ENCODE measurements at regions not wholly inside any gene's neighbourhood (a gene's known extent, or its start where the extent isn't known, plus 50 kb on each side); places are given as distances from the start of the nearest gene placed in this dataset.

DNA sequence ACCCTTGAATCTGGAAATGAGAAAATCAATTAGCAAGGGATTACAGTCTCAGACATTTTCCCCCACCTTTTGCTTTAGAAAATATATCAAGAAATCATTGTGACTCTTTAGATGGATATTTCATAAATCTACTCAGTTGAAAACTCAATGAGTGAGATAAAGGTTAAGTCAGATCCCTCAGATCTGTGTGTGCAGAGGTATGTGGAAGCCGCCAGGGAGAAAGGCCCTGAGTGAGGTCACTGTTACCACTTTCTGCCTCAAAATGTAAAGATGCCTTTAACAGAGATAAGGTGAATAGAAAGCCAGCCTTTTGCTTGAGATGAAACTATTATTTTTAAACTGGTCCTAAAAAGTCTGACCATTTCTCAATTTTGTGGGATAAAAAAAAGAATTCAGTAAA, 225.6 kb upstream of the HES1 start:
- Mint-ChIP-seq H3K4me3 (no peak overlapping the region), H3K36me3 (peaks cover 3% of the 10 kb centered on the region), H3K27me3 (no peaks in the 10 kb centered on the region), H3K4me1 (ENCODE audit: unreplicated experiment) (peaks cover 52% of the 10 kb centered on the region), H3K27ac (no peak overlapping the region), H3K9me3 (peaks cover 13% of the 10 kb centered on the region)
- no peak for DNase-seq (ENCODE audit: extremely low spot score, unreplicated experiment)
- TF ChIP-seq, protein P1, sequence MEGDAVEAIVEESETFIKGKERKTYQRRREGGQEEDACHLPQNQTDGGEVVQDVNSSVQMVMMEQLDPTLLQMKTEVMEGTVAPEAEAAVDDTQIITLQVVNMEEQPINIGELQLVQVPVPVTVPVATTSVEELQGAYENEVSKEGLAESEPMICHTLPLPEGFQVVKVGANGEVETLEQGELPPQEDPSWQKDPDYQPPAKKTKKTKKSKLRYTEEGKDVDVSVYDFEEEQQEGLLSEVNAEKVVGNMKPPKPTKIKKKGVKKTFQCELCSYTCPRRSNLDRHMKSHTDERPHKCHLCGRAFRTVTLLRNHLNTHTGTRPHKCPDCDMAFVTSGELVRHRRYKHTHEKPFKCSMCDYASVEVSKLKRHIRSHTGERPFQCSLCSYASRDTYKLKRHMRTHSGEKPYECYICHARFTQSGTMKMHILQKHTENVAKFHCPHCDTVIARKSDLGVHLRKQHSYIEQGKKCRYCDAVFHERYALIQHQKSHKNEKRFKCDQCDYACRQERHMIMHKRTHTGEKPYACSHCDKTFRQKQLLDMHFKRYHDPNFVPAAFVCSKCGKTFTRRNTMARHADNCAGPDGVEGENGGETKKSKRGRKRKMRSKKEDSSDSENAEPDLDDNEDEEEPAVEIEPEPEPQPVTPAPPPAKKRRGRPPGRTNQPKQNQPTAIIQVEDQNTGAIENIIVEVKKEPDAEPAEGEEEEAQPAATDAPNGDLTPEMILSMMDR (conservative IDR thresholded peaks at IDR 0.05) = no peak

DNA sequence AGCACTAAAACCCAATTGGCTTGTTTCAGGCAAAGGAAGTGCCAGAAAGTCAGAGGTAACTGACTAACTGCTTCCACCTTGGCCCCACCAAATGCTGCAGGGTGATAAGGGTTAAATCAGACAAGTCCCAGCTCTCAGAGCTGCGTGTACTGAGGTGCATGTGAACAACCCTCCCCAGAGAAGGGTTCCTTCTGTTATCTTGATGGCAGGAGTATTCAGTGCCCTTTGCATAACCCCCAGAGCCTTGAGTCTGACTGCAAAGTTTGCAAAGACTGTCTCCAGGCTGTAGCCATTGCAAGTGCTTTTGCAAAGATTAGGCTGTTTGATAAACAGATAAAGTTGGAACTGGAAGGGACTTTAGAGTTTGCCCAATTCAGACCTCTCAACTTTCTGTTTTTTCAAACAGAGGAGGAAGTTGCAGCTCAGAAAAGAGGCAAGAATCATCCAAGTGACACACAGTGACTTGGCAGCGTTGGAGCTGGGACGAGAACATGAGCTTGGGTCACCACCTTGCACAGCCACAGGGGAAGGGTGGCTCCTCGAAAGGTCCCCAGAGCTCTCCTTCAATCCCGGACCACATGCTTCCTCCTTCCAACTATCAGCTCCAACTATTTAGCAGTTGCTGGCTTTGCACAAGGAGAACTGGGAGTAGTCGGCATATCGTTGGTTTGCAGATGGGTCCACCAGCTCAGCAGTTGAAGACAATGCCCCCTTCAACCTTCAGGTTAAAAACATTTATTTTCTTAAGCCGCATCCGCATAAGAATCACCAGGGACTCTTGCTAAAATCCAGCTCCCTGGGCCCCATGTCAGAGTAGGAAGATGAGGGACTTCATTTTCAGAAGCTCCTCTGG, 224.8 kb upstream of the HES1 start:
- peak overlapping the region; percentile 74 for H3K27ac Mint-ChIP-seq
- H3K4me1 Mint-ChIP-seq (ENCODE audit: unreplicated experiment) = peaks cover 54% of the 10 kb centered on the region
- no peaks in the 10 kb centered on the region for H3K27me3 Mint-ChIP-seq
- peaks cover 3% of the 10 kb centered on the region for H3K36me3 Mint-ChIP-seq
- H3K9me3 Mint-ChIP-seq = peaks cover 13% of the 10 kb centered on the region
- TF ChIP-seq, protein P1 (conservative IDR thresholded peaks at IDR 0.05) = no peak
- no peak overlapping the region for H3K4me3 Mint-ChIP-seq
- no peak for DNase-seq (ENCODE audit: extremely low spot score, unreplicated experiment)

DNA sequence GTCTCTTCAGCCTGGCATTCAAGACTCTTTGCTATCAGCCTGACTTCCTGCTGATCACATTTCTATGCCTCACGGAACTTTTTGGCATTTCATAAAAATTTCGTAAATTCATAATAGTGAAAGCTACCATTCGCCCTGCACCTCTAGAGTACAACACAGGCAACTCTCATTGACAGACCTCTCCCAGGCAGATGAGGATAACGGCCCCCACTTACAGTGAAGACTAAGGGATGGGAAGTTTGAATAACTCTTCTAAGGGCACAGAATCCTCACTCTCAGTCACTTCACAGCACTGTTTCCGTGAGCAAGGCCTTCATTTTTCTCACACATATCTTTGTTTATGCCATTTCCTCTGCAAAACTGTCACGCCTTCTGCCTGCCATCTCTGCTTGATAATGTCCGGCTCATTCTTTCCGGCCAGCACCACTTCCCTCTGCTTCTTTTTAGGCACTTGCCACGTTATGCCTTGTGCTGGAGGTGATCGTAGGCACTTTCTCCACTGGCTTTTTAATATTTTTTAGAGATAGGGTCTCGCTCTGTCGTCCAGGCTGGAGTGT, 224.1 kb upstream of the HES1 start:
- Mint-ChIP-seq H3K27ac (peak overlapping the region; percentile 26), H3K9me3 (peaks cover 13% of the 10 kb centered on the region), H3K36me3 (peaks cover 3% of the 10 kb centered on the region), H3K27me3 (no peaks in the 10 kb centered on the region), H3K4me1 (ENCODE audit: unreplicated experiment) (peaks cover 58% of the 10 kb centered on the region), H3K4me3 (peak overlapping the region; percentile 54)
- TF ChIP-seq, protein P1 (conservative IDR thresholded peaks at IDR 0.05) = no peak
- no peak for DNase-seq (ENCODE audit: extremely low spot score, unreplicated experiment)

DNA sequence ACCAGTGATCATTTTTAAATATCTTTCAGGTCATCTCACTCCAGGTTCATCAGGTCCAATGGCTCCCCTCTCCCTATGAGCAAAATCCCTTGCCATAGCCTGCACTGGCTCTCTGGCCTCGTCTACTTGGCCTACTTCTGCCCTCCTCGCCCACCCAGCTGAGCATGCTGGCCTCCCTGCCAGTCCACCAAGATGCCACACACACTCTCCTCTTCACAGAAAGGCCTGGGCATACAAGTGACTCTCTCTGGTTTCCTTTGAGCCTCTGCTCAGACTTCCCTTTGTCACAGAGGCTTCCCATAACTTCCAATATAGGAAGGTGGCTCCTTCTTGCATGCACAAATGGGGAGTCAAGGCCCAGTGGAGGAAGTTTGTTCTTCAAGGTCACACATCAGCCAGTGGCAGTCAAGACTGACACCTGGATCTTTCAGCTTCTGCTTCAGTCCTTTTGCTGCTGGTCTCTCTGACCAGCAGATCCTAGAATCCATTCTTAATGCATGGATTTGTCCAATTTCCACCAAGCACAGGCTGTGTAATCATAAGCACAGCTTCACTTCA, 223.2 kb upstream of the HES1 start:
- DNase-seq (ENCODE audit: extremely low spot score, unreplicated experiment) = no peak
- H3K36me3 Mint-ChIP-seq = peaks cover 3% of the 10 kb centered on the region
- H3K9me3 Mint-ChIP-seq = peaks cover 10% of the 10 kb centered on the region
- peaks cover 61% of the 10 kb centered on the region for H3K4me1 Mint-ChIP-seq (ENCODE audit: unreplicated experiment)
- H3K27ac Mint-ChIP-seq = no peak overlapping the region
- no peaks in the 10 kb centered on the region for H3K27me3 Mint-ChIP-seq
- TF ChIP-seq, protein P1 (conservative IDR thresholded peaks at IDR 0.05) = no peak
- no peak overlapping the region for H3K4me3 Mint-ChIP-seq

DNA sequence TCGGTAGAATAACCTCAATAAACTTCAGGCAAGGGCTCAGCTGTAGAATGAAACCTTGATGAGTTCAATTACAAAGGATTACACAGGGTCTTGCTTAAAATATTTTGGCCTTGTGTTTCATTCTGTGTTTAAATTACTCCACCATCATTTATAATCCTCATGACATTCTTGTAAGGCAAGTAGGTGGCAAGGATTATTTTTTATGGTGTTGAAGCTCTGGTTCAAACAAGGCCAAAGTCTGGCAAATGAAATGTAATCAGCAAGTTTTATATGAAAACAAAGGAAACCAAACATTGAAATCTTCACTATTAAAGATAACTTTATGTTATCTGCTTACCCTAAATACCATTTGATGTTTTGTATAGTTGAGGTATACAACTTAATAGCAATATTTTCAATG, 221.3 kb upstream of the HES1 start:
- H3K4me3 Mint-ChIP-seq = no peak overlapping the region
- no peaks in the 10 kb centered on the region for H3K27me3 Mint-ChIP-seq
- H3K4me1 Mint-ChIP-seq (ENCODE audit: unreplicated experiment) = peaks cover 74% of the 10 kb centered on the region
- no peak for DNase-seq (ENCODE audit: extremely low spot score, unreplicated experiment)
- H3K27ac Mint-ChIP-seq = peak overlapping the region; percentile 36
- H3K36me3 Mint-ChIP-seq = no peaks in the 10 kb centered on the region
- TF ChIP-seq, protein P1 (conservative IDR thresholded peaks at IDR 0.05) = no peak
- H3K9me3 Mint-ChIP-seq = no peaks in the 10 kb centered on the region
